Endothelial cell of umbilical vein (primary cell): ENCODE measurements at regions not wholly inside any gene's neighbourhood (a gene's known extent, or its start where the extent isn't known, plus 50 kb on each side); places are given as distances from the start of the nearest gene placed in this dataset.

Experiments
- BruUV-seq: library from RNA; stranded (reverse); fragments of 400-500 nt; replicated peaks from 2 replicates; lab custom pipeline; 2021; lab: Mats Ljungman, UMichigan
- CTCF ChIA-PET: fragments of 300-600, 350-600 bp; sonication (Branson Sonifier 250); formaldehyde crosslinking; loops from one replicate; lab custom pipeline; 2021; ENCODE audit warnings: antibody characterized with exemption, inconsistent platforms; lab: Charles Lee
- POLR2A ChIA-PET: fragments of 300-600, 350-600 bp; sonication (Branson Sonifier 250); formaldehyde crosslinking; loops from one replicate; lab custom pipeline; 2021; ENCODE audit warnings: antibody characterized with exemption, inconsistent platforms; lab: Charles Lee
- DNase-seq: peaks from one replicate; pipeline ENCODE4 v3.0.0-alpha.2; 2011; ENCODE audit warnings: low read depth, low spot score
- FAIRE-seq: peaks from 2 replicates; lab custom pipeline; 2011; peaks lifted over from hg19 to GRCh38; lab: Jason Lieb, UNC
- H2AFZ ChIP-seq: 2 replicates; pipeline ENCODE4 v1.6.0; 2012; ENCODE audit warnings: low read depth, low read length, control low read depth, inconsistent platforms
- H3K27ac ChIP-seq: 2 replicates; pipeline ENCODE4 v1.5.1; 2011; ENCODE audit warnings: low read depth, mild to moderate bottlenecking, control low read depth, low read length, moderate library complexity; ENCODE audit not compliant: insufficient read depth
- H3K27me3 ChIP-seq, 2 experiments: 2 replicates each; pipeline versions ENCODE4 v1.6.0 to v1.6.1; 2011; ENCODE audit warnings: low read length in 2 of 2, mixed read lengths in 1 of 2; ENCODE audit not compliant: control insufficient read depth in 2 of 2, insufficient read depth in 2 of 2
- H3K36me3 ChIP-seq, 2 experiments: 2 replicates in 1 of 2; 3 replicates in 1 of 2; pipeline ENCODE4 v1.5.1; 2011; ENCODE audit warnings: low read length in 2 of 2, mild to moderate bottlenecking in 1 of 2, moderate library complexity in 1 of 2; ENCODE audit not compliant: control insufficient read depth in 2 of 2, insufficient read depth in 2 of 2; ENCODE audit errors: extremely low read depth in 1 of 2
- H3K4me1 ChIP-seq: 3 replicates; pipeline ENCODE4 v1.5.1; 2011; ENCODE audit warnings: mild to moderate bottlenecking, low read length; ENCODE audit not compliant: control insufficient read depth, insufficient read depth; ENCODE audit errors: extremely low read depth
- H3K4me2 ChIP-seq: 2 replicates; pipeline ENCODE4 v1.6.1; 2011; ENCODE audit warnings: low read length, control low read depth, mixed read lengths; ENCODE audit not compliant: insufficient read depth
- H3K4me3 ChIP-seq, 3 experiments: fragments of 200-600 bp in 1 of 3; sonication (generic), shearing (Covaris generic) in 1 of 3; replicated peaks in 1 of 3; 2 replicates each; pipeline ENCODE4 v1.5.1; 2011 to 2016; ENCODE audit warnings: control low read depth in 3 of 3, low read length in 3 of 3, mild to moderate bottlenecking in 2 of 3, inconsistent platforms in 1 of 3, low read depth in 1 of 3, moderate library complexity in 1 of 3; ENCODE audit not compliant: insufficient read depth in 1 of 3
- H3K79me2 ChIP-seq: 2 replicates; pipeline ENCODE4 v1.6.0; 2012; ENCODE audit warnings: low read length, inconsistent platforms; ENCODE audit not compliant: control insufficient read depth, insufficient read depth
- H3K9ac ChIP-seq: replicated peaks from 2 replicates; pipeline ENCODE3; 2011; ENCODE audit warnings: low read length, control low read depth; ENCODE audit not compliant: insufficient read depth; ENCODE audit errors: extremely low read depth
- H3K9me1 ChIP-seq: replicated peaks from 3 replicates; pipeline ENCODE4 v1.6.0; 2011; ENCODE audit warnings: mild to moderate bottlenecking, low read length; ENCODE audit not compliant: control insufficient read depth, insufficient read depth; ENCODE audit errors: extremely low read depth
- H3K9me3 ChIP-seq: replicated peaks from 2 replicates; pipeline ENCODE4 v1.5.1; 2012; ENCODE audit warnings: low read length, inconsistent platforms; ENCODE audit not compliant: control insufficient read depth, insufficient read depth
- H4K20me1 ChIP-seq: replicated peaks from 2 replicates; pipeline ENCODE3; 2011; ENCODE audit warnings: mild to moderate bottlenecking, low read length; ENCODE audit not compliant: control insufficient read depth, insufficient read depth; ENCODE audit errors: extremely low read depth
- CTCF ChIP-seq, 2 donors: IDR thresholded peaks; 1 replicate in 1 of 2; 2 replicates in 1 of 2; pipeline ENCODE4 v1.5.1; 2011; ENCODE audit warnings: low read length in 2 of 2, mild to moderate bottlenecking in 2 of 2, moderate library complexity in 2 of 2, control low read depth in 1 of 2, inconsistent platforms in 1 of 2, low read depth in 1 of 2; ENCODE audit not compliant: insufficient read depth in 1 of 2; ENCODE audit errors: extremely low read depth in 1 of 2
- EZH2 ChIP-seq: IDR thresholded peaks from 2 replicates; pipeline ENCODE4 v1.6.1; 2012; ENCODE audit warnings: borderline replicate concordance, low read depth, mild to moderate bottlenecking, moderate library complexity, low read length, inconsistent platforms; ENCODE audit not compliant: severe bottlenecking
- FOS ChIP-seq: IDR thresholded peaks from 2 replicates; pipeline ENCODE4 v1.6.1; 2011; ENCODE audit warnings: mild to moderate bottlenecking, low read length, moderate library complexity, borderline replicate concordance; ENCODE audit not compliant: insufficient read depth
- GATA2 ChIP-seq: IDR thresholded peaks from 2 replicates; pipeline ENCODE4 v1.7.0; 2011; ENCODE audit warnings: low read depth, mild to moderate bottlenecking, moderate library complexity, mixed read lengths, low read length; ENCODE audit not compliant: insufficient read length, insufficient read depth
- JUN ChIP-seq: IDR thresholded peaks from 2 replicates; pipeline ENCODE4 v1.6.1; 2011; ENCODE audit warnings: borderline replicate concordance, low read depth; ENCODE audit not compliant: insufficient read length, insufficient read depth
- MAX ChIP-seq: IDR thresholded peaks from 2 replicates; pipeline ENCODE4 v1.6.1; 2011; ENCODE audit not compliant: insufficient read depth, insufficient read length
- MYC ChIP-seq: IDR thresholded peaks from one replicate; pipeline ENCODE4 v1.6.1; 2011; ENCODE audit warnings: mild to moderate bottlenecking, low read depth, low read length
- POLR2A ChIP-seq: IDR thresholded peaks from 2 replicates; pipeline ENCODE4 v1.6.1; 2012; ENCODE audit warnings: low read depth, mild to moderate bottlenecking, control low read depth, low read length
- POLR2AphosphoS5 ChIP-seq: IDR thresholded peaks from 2 replicates; pipeline ENCODE4 v1.6.1; 2012; ENCODE audit warnings: low read depth, mild to moderate bottlenecking, control low read depth, low read length, moderate library complexity; ENCODE audit not compliant: insufficient read depth
- dilution Hi-C: fragments of 300-500 bp; cut with MboI; formaldehyde crosslinking; loops from one replicate; pipeline ENCODE4 v1.15.0; 2019; ENCODE audit warnings: low sequenced_read_pairs; ENCODE audit not compliant: extremely low pct_ligation_motif_present
- intact Hi-C: fragments of 100-400 bp; cut with micrococcal nuclease; formaldehyde crosslinking; loops from one replicate; pipeline ENCODE4 v1.10.0; 2022

- H3K79me2 ChIP-seq = no peaks in the 10 kb centered on the region
- no peaks in the 10 kb centered on the region for H4K20me1 ChIP-seq
- no peak overlapping the region for H3K9ac ChIP-seq
- H3K4me1 ChIP-seq = no peaks in the 10 kb centered on the region
- H3K9me3 ChIP-seq = no peaks in the 10 kb centered on the region
- no peak for DNase-seq
- CTCF ChIA-PET = interaction anchor here (1.6 kb wide), 1 partner anchor 12 kb away, joined by 4 read pairs; no protein-coding TSS in a partner anchor
- dilution Hi-C loops (no loop called here), intact Hi-C loops (no loop called here)
- H3K27me3 ChIP-seq = no peaks in the 10 kb centered on the region
- TF ChIP-seq CTCF (IDR thresholded peaks at IDR 0.05; ENCODE audit: extremely low read depth in 1 of 2, insufficient read depth in 1 of 2, low read depth in 1 of 2, low read length in 2 of 2) (no peak), JUN (no peak), MYC (no peak), EZH2 (no peak), GATA2 (no peak), MAX (no peak), FOS (no peak), POLR2AphosphoS5 (no peak), POLR2A (no peak)
- FAIRE-seq = no peak
- H3K36me3 ChIP-seq = no peaks in the 10 kb centered on the region
- BruUV-seq = no TSS peak
- no peak overlapping the region for H2AFZ ChIP-seq
- POLR2A ChIA-PET = no interaction called here
- no peak overlapping the region for H3K4me3 ChIP-seq
- H3K4me2 ChIP-seq = no peak overlapping the region
- H3K9me1 ChIP-seq = no peaks in the 10 kb centered on the region
- no peak overlapping the region for H3K27ac ChIP-seq
These were observed 677.1 kb upstream of the NR2F2 start for GRCh38 chr15:95653361-95653805.
